ENCODE measurements at regions not wholly inside any gene's neighbourhood (a gene's known extent, or its start where the extent isn't known, plus 50 kb on each side); places are given as distances from the start of the nearest gene placed in this dataset.

GRCh38 chr4:116389139-116389538 lies 696.2 kb downstream of the TRAM1L1 start:
- TF ChIP-seq POLR2A (IDR thresholded peaks at IDR 0.05) (no peak), CTCF (IDR thresholded peaks at IDR 0.05) (no peak)
